Spleen (tissue), 11 donors: ENCODE measurements at regions not wholly inside any gene's neighbourhood (a gene's known extent, or its start where the extent isn't known, plus 50 kb on each side); places are given as distances from the start of the nearest gene placed in this dataset.
"Not testable (repeated sequence)": the region's sequence is repeated elsewhere in the genome, so short reads cannot be mapped to it uniquely, and the experiment has no call there.

Experiments
- DNase-seq: peaks from one replicate; pipeline ENCODE4 v3.0.0-alpha.2; 2020
- H3K27ac ChIP-seq, 8 donors: fragments of 200-600 bp; sonication (generic) in 7 of 8; 1 replicate in 4 of 8; 2 replicates in 4 of 8; pipeline versions ENCODE4 v1.5.0 to v1.8.0; 2016 to 2021; ENCODE audit warnings: inconsistent platforms in 4 of 8, mild to moderate bottlenecking in 4 of 8, moderate library complexity in 1 of 8
- H3K27me3 ChIP-seq, 7 donors: fragments of 200-600 bp; sonication (generic) in 6 of 7; replicated peaks in 1 of 7; 1 replicate in 4 of 7; 2 replicates in 3 of 7; pipeline versions ENCODE4 v1.5.0 to v1.8.0; 2016 to 2021; ENCODE audit warnings: inconsistent platforms in 3 of 7, mild to moderate bottlenecking in 1 of 7
- H3K36me3 ChIP-seq, 6 donors: fragments of 200-600 bp; sonication (generic) in 5 of 6; 1 replicate in 4 of 6; 2 replicates in 2 of 6; pipeline versions ENCODE4 v1.5.0 to v1.8.0; 2016 to 2021; ENCODE audit warnings: inconsistent platforms in 2 of 6
- H3K4me1 ChIP-seq, 6 donors: fragments of 200-600 bp; sonication (generic) in 5 of 6; 1 replicate in 3 of 6; 2 replicates in 3 of 6; pipeline versions ENCODE4 v1.5.0 to v1.8.0; 2016 to 2021; ENCODE audit warnings: inconsistent platforms in 3 of 6
- H3K4me3 ChIP-seq, 8 donors: fragments of 200-600 bp; sonication (generic) in 7 of 8; 1 replicate in 4 of 8; 2 replicates in 4 of 8; pipeline versions ENCODE4 v1.5.0 to v1.8.0; 2016 to 2021; ENCODE audit warnings: inconsistent platforms in 4 of 8, mild to moderate bottlenecking in 4 of 8, moderate library complexity in 2 of 8
- H3K9me3 ChIP-seq, 8 donors: fragments of 200-600 bp; sonication (generic) in 7 of 8; 1 replicate in 4 of 8; 2 replicates in 4 of 8; pipeline versions ENCODE4 v1.5.0 to v1.8.0; 2016 to 2021; ENCODE audit warnings: inconsistent platforms in 4 of 8
- POLR2A ChIP-seq, 3 donors: fragments of 450-650 bp; IDR thresholded peaks; one replicate each; pipeline ENCODE4 v1.5.1; 2017; ENCODE audit warnings: antibody characterized with exemption in 3 of 3, mild to moderate bottlenecking in 1 of 3
- POLR2AphosphoS5 ChIP-seq, 3 donors: sonication (generic); formaldehyde crosslinking; IDR thresholded peaks; one replicate each; pipeline ENCODE4 v1.5.1; 2017; ENCODE audit warnings: antibody characterized with exemption in 3 of 3
- WGBS, 5 donors: extraction: QIAGEN DNeasy Blood & Tissue Kit in 3 of 5; methylation state at CpG; one replicate each; pipeline versions ENCODE4 v1.1.5 to v1.1.7; 2013 to 2018; 5-methylcytosine and 5-hydroxymethylcytosine counted together
- intact Hi-C: fragments of 100-400 bp; cut with DNase I; formaldehyde crosslinking; loops from one replicate; pipeline ENCODE4 v1.15.0; 2023; ENCODE audit warnings: low total_unique reads
- TF ChIP-seq, protein P1 (sequence below), 11 experiments: fragments of 200-600 bp in 7 of 11; fragments of 450-650 bp in 4 of 11; sonication (generic) in 4 of 11; IDR thresholded peaks in 8 of 11; conservative IDR thresholded peaks in 3 of 11; 1 replicate in 7 of 11; 2 replicates in 4 of 11; pipeline versions ENCODE4 v1.4.0 to v1.8.0; 2016 to 2021; ENCODE audit warnings: antibody characterized with exemption in 11 of 11, inconsistent platforms in 4 of 11, mild to moderate bottlenecking in 1 of 11
- donor health status: healthy with polysubstance abuse.
- donor health status: DM: no; HTN: no; CAD: no; lungs with moderate emphysema.
- donor health status: DM: no; HTN: no; CAD: no.
- donor health status: Bipolar disorder and iron deficiency.
- donor health status: healthy.
- donor health status: DM: no; HTN: no; CAD: no.
- donor health status: DM: yes; HTN: yes; CAD: no.

DNA sequence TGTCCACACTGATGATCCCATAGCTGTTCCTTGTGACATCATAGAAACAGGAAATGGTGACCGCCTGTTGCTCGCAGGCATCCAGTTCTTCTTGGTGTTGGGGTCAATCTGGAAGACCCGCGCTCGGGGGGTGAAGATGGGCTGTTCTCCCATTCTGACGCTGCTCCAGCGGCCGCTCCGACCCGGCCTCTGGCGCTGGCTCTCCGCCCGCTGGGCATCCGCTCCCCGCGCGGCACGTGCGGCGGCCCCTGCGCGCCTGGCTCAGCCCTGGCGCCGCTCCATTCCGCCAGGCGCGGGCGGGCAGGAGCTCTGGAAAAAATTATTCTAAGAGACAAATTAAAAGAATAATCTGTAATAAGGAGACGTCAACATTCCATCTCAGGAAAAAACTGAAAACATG is 761.1 kb downstream of the TMEM121 start:
- intact Hi-C loops = no loop called here
- WGBS, 5 donors = 89 to 92% (median 90%) methylated on average over 29 of the region's 29 CpGs
- no peaks in the 10 kb centered on the region for H3K36me3 ChIP-seq
- peaks cover 0 to 15% (median 0%) of the 10 kb centered on the region in 7 donors for H3K27me3 ChIP-seq
- DNase-seq = no peak
- TF ChIP-seq POLR2AphosphoS5 (IDR thresholded peaks at IDR 0.05) (no peak), POLR2A (IDR thresholded peaks at IDR 0.05) (no peak)
- TF ChIP-seq, protein P1, sequence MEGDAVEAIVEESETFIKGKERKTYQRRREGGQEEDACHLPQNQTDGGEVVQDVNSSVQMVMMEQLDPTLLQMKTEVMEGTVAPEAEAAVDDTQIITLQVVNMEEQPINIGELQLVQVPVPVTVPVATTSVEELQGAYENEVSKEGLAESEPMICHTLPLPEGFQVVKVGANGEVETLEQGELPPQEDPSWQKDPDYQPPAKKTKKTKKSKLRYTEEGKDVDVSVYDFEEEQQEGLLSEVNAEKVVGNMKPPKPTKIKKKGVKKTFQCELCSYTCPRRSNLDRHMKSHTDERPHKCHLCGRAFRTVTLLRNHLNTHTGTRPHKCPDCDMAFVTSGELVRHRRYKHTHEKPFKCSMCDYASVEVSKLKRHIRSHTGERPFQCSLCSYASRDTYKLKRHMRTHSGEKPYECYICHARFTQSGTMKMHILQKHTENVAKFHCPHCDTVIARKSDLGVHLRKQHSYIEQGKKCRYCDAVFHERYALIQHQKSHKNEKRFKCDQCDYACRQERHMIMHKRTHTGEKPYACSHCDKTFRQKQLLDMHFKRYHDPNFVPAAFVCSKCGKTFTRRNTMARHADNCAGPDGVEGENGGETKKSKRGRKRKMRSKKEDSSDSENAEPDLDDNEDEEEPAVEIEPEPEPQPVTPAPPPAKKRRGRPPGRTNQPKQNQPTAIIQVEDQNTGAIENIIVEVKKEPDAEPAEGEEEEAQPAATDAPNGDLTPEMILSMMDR (IDR thresholded peaks at IDR 0.05 in 8 of 11, conservative IDR thresholded peaks at IDR 0.05 in 3 of 11) = no peak
- no peak overlapping the region for H3K27ac ChIP-seq
- H3K4me3 ChIP-seq = no peak overlapping the region
- H3K9me3 ChIP-seq = no peaks in the 10 kb centered on the region
- H3K4me1 ChIP-seq = no peaks in the 10 kb centered on the region

GRCh38 chr14:106291626-106292025 is 765.2 kb downstream of the TMEM121 start:
- Histone ChIP-seq H3K27me3 (peaks cover 0 to 15% (median 0%) of the 10 kb centered on the region in 7 donors), H3K9me3 (no peaks in the 10 kb centered on the region), H3K4me1 (no peaks in the 10 kb centered on the region), H3K36me3 (no peaks in the 10 kb centered on the region), H3K27ac (no peak overlapping the region), H3K4me3 (no peak overlapping the region)
- TF ChIP-seq, protein P1 (IDR thresholded peaks at IDR 0.05 in 8 of 11, conservative IDR thresholded peaks at IDR 0.05 in 3 of 11) = no peak
- TF ChIP-seq POLR2AphosphoS5 (IDR thresholded peaks at IDR 0.05) (no peak), POLR2A (IDR thresholded peaks at IDR 0.05) (no peak)
- DNase-seq = no peak
- intact Hi-C loops = no loop called here
- 52 to 88% (median 73%) methylated on average over 2 of the region's 2 CpGs for WGBS, 5 donors

DNA sequence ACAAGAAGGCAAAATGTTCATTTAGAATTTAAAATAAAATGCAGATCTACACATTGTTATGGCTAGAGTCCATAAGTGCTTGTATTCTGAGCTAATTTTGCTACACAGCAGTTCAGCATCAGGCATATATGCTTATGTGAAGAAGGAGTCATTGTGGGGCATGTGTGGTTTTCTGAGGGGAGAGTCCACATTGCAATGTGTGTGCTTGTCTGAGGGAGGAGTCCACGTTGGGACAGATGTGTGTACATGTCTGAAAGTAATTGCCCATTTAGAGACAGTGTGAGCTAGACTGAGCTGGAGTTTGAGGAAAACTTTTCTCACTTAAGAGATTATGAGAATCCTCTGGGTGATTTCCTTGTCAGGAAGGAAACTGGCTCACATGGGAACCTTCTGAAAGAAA is 767.9 kb downstream of the TMEM121 start:
- Histone ChIP-seq H3K36me3 (no peaks in the 10 kb centered on the region), H3K4me3 (no peak overlapping the region), H3K27ac (no peak overlapping the region), H3K9me3 (peaks cover 0 to 5% (median 0%) of the 10 kb centered on the region in 8 donors), H3K4me1 (no peaks in the 10 kb centered on the region), H3K27me3 (peaks cover 0 to 15% (median 0%) of the 10 kb centered on the region in 7 donors)
- intact Hi-C loops = no loop called here
- TF ChIP-seq, protein P1 (IDR thresholded peaks at IDR 0.05 in 8 of 11, conservative IDR thresholded peaks at IDR 0.05 in 3 of 11) = no peak
- TF ChIP-seq POLR2AphosphoS5 (IDR thresholded peaks at IDR 0.05) (no peak), POLR2A (IDR thresholded peaks at IDR 0.05) (no peak)
- no peak for DNase-seq
- 9 to 19% (median 14%) methylated on average over 1 of the region's 1 CpG for WGBS, 5 donors

DNA sequence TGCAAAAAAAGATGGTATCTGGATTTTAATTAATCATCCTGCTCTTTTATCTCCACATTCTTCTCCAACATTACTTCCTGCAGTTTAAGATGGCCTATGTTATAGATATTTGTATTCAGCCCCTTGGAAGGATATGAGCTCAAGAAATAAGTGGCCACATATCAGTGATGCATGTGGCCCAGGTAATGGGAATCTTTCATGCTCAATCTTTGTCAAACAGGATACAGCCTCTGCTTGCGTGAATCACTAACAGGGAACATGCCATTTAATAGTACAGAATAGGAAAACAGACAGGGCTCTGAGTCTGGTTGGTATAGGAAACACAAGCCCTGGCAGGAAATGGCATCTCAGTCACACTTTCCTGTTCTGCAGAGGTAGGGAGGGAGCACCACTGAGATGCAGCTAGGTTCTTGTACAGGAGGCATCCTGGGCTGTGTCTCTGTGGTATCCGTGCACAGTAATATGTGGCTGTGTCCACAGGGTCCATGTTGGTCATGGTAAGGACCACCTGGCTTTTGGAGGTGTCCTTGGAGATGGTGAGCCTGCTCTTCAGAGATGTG is 774.6 kb downstream of the TMEM121 start:
- intact Hi-C loops, DNase-seq, H3K27ac ChIP-seq, H3K4me1 ChIP-seq, H3K36me3 ChIP-seq, H3K9me3 ChIP-seq, H3K4me3 ChIP-seq: not testable (repeated sequence)
- WGBS, 5 donors = 5 to 32% (median 28%) methylated on average over 2 of the region's 2 CpGs
- H3K27me3 ChIP-seq = peaks cover 0 to 21% (median 0%) of the 10 kb centered on the region in 7 donors

DNA sequence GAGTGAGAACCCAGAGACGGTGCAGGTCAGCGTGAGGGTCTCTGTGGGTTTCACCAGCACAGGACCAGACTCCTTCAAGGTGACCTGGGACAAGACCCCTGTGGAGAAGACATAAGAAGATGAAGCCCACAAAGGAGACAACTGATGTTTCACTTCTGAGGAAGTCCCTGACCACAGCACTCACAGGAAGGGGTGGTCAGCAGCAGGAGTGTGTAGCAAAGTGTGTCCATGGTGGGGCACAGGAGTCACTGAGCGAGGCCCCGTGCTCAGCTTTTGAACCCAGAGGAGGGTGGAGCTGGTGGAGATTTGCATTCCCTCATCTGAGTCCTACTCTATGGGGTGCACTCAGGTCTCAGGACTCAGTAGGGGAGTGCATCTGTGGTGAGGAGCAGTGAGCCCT is 775.2 kb downstream of the TMEM121 start:
- H3K4me3 ChIP-seq, intact Hi-C loops, H3K27ac ChIP-seq, H3K36me3 ChIP-seq, DNase-seq, H3K9me3 ChIP-seq, H3K4me1 ChIP-seq: not testable (repeated sequence)
- H3K27me3 ChIP-seq = peaks cover 0 to 21% (median 0%) of the 10 kb centered on the region in 7 donors
- WGBS, 5 donors = 45 to 55% (median 51%) methylated on average over 4 of the region's 4 CpGs
